A673 (cell line): ENCODE measurements at regions not wholly inside any gene's neighbourhood (a gene's known extent, or its start where the extent isn't known, plus 50 kb on each side); places are given as distances from the start of the nearest gene placed in this dataset.

ENCODE experiments used
- EZH2 ChIP-seq: fragments of 200-600 bp; sonication (generic); IDR thresholded peaks from 2 replicates; pipeline ENCODE4 v1.6.1; 2017; ENCODE audit warnings: borderline replicate concordance, low read depth, mild to moderate bottlenecking, mixed read lengths, antibody characterized with exemption, low read length; ENCODE audit not compliant: poor library complexity, severe bottlenecking
- TF ChIP-seq, protein P1 (sequence below): fragments of 300-800, 200-600 bp; sonication (generic); conservative IDR thresholded peaks from 2 replicates; pipeline ENCODE4 v1.5.1; 2017; ENCODE audit warnings: low read depth, mild to moderate bottlenecking, antibody characterized with exemption, low read length, moderate library complexity, mixed read lengths

DNA sequence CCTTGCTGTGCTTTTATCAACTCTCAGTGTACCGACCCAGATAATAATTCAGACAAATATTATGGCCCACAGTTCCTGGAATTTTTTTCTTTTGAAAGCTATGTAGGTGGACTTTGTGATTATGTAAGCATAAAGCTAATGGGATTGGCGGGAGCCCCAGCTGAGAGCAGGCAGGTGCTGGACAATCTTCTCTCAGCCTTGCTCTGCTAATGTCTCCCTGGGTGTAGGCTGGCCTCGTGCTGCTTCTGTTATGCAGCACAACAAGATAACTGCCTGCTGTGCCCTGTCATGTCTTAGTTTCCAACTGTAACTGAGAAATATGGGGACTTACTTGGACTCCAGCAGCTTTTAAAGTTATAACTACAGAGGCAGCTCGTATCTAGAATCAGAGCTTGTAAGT is 415.0 kb downstream of the PDCD6IP start:
- TF ChIP-seq, protein P1, sequence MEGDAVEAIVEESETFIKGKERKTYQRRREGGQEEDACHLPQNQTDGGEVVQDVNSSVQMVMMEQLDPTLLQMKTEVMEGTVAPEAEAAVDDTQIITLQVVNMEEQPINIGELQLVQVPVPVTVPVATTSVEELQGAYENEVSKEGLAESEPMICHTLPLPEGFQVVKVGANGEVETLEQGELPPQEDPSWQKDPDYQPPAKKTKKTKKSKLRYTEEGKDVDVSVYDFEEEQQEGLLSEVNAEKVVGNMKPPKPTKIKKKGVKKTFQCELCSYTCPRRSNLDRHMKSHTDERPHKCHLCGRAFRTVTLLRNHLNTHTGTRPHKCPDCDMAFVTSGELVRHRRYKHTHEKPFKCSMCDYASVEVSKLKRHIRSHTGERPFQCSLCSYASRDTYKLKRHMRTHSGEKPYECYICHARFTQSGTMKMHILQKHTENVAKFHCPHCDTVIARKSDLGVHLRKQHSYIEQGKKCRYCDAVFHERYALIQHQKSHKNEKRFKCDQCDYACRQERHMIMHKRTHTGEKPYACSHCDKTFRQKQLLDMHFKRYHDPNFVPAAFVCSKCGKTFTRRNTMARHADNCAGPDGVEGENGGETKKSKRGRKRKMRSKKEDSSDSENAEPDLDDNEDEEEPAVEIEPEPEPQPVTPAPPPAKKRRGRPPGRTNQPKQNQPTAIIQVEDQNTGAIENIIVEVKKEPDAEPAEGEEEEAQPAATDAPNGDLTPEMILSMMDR, result no peak
- TF ChIP-seq EZH2, result no peak
